ENCODE measurements at regions not wholly inside any gene's neighbourhood (a gene's known extent, or its start where the extent isn't known, plus 50 kb on each side); places are given as distances from the start of the nearest gene placed in this dataset.

GRCh38 chr4:72828864-72829263 is 240.7 kb downstream of the COX18 start:
- no peak for TF ChIP-seq YY1 (IDR thresholded peaks at IDR 0.05)
- no peak for TF ChIP-seq CTCF (IDR thresholded peaks at IDR 0.05; ENCODE audit: low read depth, low read length, missing input control)
- no peak for TF ChIP-seq FOXA2 (IDR thresholded peaks at IDR 0.05)
- TF ChIP-seq MAX (IDR thresholded peaks at IDR 0.05): no peak
- no peak for TF ChIP-seq HNF4G (IDR thresholded peaks at IDR 0.05)
- no peak for TF ChIP-seq NR2F2 (IDR thresholded peaks at IDR 0.05)
- no peak for TF ChIP-seq SP1 (IDR thresholded peaks at IDR 0.05)
- TF ChIP-seq GABPA (IDR thresholded peaks at IDR 0.05 in 1 of 2, conservative IDR thresholded peaks at IDR 0.05 in 1 of 2): no peak
- no peak for TF ChIP-seq JUND (IDR thresholded peaks at IDR 0.05)
- TF ChIP-seq TAF1 (conservative IDR thresholded peaks at IDR 0.05): no peak
- no peak for TF ChIP-seq EGR1 (IDR thresholded peaks at IDR 0.05; ENCODE audit: low read depth in 2 of 2)
- TF ChIP-seq REST (IDR thresholded peaks at IDR 0.05): no peak
